ENCODE measurements at regions not wholly inside any gene's neighbourhood (a gene's known extent, or its start where the extent isn't known, plus 50 kb on each side); places are given as distances from the start of the nearest gene placed in this dataset.

GRCh38 chr5:3341446-3342240, 254.0 kb upstream of the IRX1 start:
- ATAC-seq (no peak), DNase-seq (ENCODE audit: low spot score) (no peak)
- Mint-ChIP-seq H3K4me3 (no peak overlapping the region), H3K27me3 (ENCODE audit: low read depth) (no peaks in the 10 kb centered on the region), H3K27ac (no peak overlapping the region), H3K4me1 (no peaks in the 10 kb centered on the region), H3K9me3 (peaks cover 3% of the 10 kb centered on the region; the same call in 1 of the 2 replicates), H3K36me3 (no peaks in the 10 kb centered on the region)
- CTCF ChIA-PET: interaction anchor here (1.1 kb wide), 1 partner anchor 24 kb away, joined by 3 read pairs; no protein-coding TSS in a partner anchor
- TF ChIP-seq USF1 (CRISPR knock-in tag; IDR thresholded peaks at IDR 0.05) (no peak), ESRRA (CRISPR knock-in tag; IDR thresholded peaks at IDR 0.05; ENCODE audit: borderline replicate concordance) (no peak), ZNF263 (CRISPR knock-in tag; IDR thresholded peaks at IDR 0.05; ENCODE audit: low read depth) (no peak)
- POLR2A ChIA-PET: no interaction called here

- no peaks in the 10 kb centered on the region for H3K9me3 Mint-ChIP-seq
- ChIA-PET CTCF (no interaction called here), POLR2A (no interaction called here)
- H3K4me3 Mint-ChIP-seq: no peak overlapping the region
- H3K36me3 Mint-ChIP-seq: no peaks in the 10 kb centered on the region
- H3K4me1 Mint-ChIP-seq: no peaks in the 10 kb centered on the region
- TF ChIP-seq MLX (CRISPR knock-in tag; IDR thresholded peaks at IDR 0.05): no peak
- TF ChIP-seq NR1H2 (CRISPR knock-in tag; IDR thresholded peaks at IDR 0.05): no peak
- no peak for TF ChIP-seq IRF2 (CRISPR knock-in tag; IDR thresholded peaks at IDR 0.05; ENCODE audit: borderline replicate concordance, low read depth)
- TF ChIP-seq SP1 (CRISPR knock-in tag; conservative IDR thresholded peaks at IDR 0.05): no peak
- TF ChIP-seq NFATC4 (CRISPR knock-in tag; IDR thresholded peaks at IDR 0.05): no peak
- no peak for TF ChIP-seq PRDM15 (CRISPR knock-in tag; IDR thresholded peaks at IDR 0.05)
- TF ChIP-seq CDX4 (CRISPR knock-in tag; IDR thresholded peaks at IDR 0.05; ENCODE audit: borderline replicate concordance): no peak
- TF ChIP-seq E2F4 (CRISPR knock-in tag; IDR thresholded peaks at IDR 0.05; ENCODE audit: borderline replicate concordance, low read depth): no peak
- TF ChIP-seq CREM (CRISPR knock-in tag; IDR thresholded peaks at IDR 0.05): no peak
- no peaks in the 10 kb centered on the region for H3K27me3 Mint-ChIP-seq (ENCODE audit: low read depth)
- ATAC-seq (no peak), DNase-seq (ENCODE audit: low spot score) (no peak)
- no peak overlapping the region for H3K27ac Mint-ChIP-seq
These were observed 255.2 kb upstream of the IRX1 start for GRCh38 chr5:3340471-3340870.

- Mint-ChIP-seq H3K36me3 (no peaks in the 10 kb centered on the region), H3K9me3 (no peaks in the 10 kb centered on the region), H3K4me3 (no peak overlapping the region), H3K27me3 (ENCODE audit: low read depth) (no peaks in the 10 kb centered on the region), H3K4me1 (no peaks in the 10 kb centered on the region), H3K27ac (no peak overlapping the region)
- POLR2A ChIA-PET: no interaction called here
- DNase-seq (ENCODE audit: low spot score): no peak
- CTCF ChIA-PET: no interaction called here
- ATAC-seq: no peak
- no peak for TF ChIP-seq PRRX2 (CRISPR knock-in tag; IDR thresholded peaks at IDR 0.05)
- TF ChIP-seq IRF1 (CRISPR knock-in tag; IDR thresholded peaks at IDR 0.05): no peak
- TF ChIP-seq ETV6 (CRISPR knock-in tag; IDR thresholded peaks at IDR 0.05): no peak
- TF ChIP-seq TEAD4 (CRISPR knock-in tag; IDR thresholded peaks at IDR 0.05): no peak
- TF ChIP-seq GRHL2 (CRISPR knock-in tag; IDR thresholded peaks at IDR 0.05; ENCODE audit: insufficient replicate concordance, severe bottlenecking): no peak
- TF ChIP-seq E2F5 (CRISPR knock-in tag; IDR thresholded peaks at IDR 0.05): no peak
- TF ChIP-seq ZBTB21 (CRISPR knock-in tag; IDR thresholded peaks at IDR 0.05; ENCODE audit: borderline replicate concordance): no peak
- TF ChIP-seq ZNF423 (CRISPR knock-in tag; IDR thresholded peaks at IDR 0.05): no peak
- no peak for TF ChIP-seq ZNF121 (CRISPR knock-in tag; IDR thresholded peaks at IDR 0.05)
- no peak for TF ChIP-seq CREB1 (CRISPR knock-in tag; IDR thresholded peaks at IDR 0.05)
- TF ChIP-seq GABPB1 (CRISPR knock-in tag; IDR thresholded peaks at IDR 0.05): no peak
- TF ChIP-seq EMX1 (CRISPR knock-in tag; IDR thresholded peaks at IDR 0.05): no peak
- no peak for TF ChIP-seq TCF7 (CRISPR knock-in tag; IDR thresholded peaks at IDR 0.05; ENCODE audit: low read depth)
These were observed 255.9 kb upstream of the IRX1 start for GRCh38 chr5:3339798-3340115.

Measured in WTC11 (cell line).